Stomach (tissue), 4 donors: ENCODE measurements at regions not wholly inside any gene's neighbourhood (a gene's known extent, or its start where the extent isn't known, plus 50 kb on each side); places are given as distances from the start of the nearest gene placed in this dataset.

ENCODE experiments used
- EP300 ChIP-seq: sonication (generic); formaldehyde crosslinking; IDR thresholded peaks from one replicate; pipeline ENCODE4 v1.6.1; 2017; ENCODE audit warnings: antibody characterized with exemption
- POLR2AphosphoS5 ChIP-seq, 3 donors: sonication (generic); formaldehyde crosslinking; IDR thresholded peaks; one replicate each; pipeline ENCODE4 v1.6.1; 2016; ENCODE audit warnings: antibody characterized with exemption in 3 of 3
- TF ChIP-seq, protein P1 (sequence below), 7 experiments: fragments of 450-650 bp in 4 of 7; fragments of 200-600 bp in 3 of 7; sonication (generic) in 3 of 7; IDR thresholded peaks; one replicate each; pipeline ENCODE4 v1.5.1; 2016 to 2019; ENCODE audit warnings: antibody characterized with exemption in 7 of 7, control low read depth in 2 of 7, mild to moderate bottlenecking in 1 of 7

DNA sequence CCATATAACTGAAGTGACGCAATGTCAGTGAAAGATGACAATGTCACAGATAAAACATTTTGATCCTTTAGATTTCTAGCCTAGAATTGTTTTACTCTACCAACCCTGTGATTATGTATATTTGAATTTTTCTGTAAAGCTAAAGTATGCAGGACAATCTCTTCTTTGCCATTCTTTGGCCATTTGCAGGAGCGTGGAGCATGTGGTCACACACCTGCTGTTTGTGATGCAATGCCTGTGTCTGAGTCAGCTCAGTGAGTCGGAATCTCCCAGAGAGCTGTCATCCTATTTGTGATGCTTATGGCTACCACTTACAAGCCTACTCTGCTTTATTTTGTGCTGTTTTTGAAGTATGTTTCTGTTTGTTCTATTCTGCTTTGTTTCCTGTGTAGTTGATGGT is 214.5 kb downstream of the NAF1 start:
- TF ChIP-seq, protein P1, sequence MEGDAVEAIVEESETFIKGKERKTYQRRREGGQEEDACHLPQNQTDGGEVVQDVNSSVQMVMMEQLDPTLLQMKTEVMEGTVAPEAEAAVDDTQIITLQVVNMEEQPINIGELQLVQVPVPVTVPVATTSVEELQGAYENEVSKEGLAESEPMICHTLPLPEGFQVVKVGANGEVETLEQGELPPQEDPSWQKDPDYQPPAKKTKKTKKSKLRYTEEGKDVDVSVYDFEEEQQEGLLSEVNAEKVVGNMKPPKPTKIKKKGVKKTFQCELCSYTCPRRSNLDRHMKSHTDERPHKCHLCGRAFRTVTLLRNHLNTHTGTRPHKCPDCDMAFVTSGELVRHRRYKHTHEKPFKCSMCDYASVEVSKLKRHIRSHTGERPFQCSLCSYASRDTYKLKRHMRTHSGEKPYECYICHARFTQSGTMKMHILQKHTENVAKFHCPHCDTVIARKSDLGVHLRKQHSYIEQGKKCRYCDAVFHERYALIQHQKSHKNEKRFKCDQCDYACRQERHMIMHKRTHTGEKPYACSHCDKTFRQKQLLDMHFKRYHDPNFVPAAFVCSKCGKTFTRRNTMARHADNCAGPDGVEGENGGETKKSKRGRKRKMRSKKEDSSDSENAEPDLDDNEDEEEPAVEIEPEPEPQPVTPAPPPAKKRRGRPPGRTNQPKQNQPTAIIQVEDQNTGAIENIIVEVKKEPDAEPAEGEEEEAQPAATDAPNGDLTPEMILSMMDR (IDR thresholded peaks at IDR 0.05), result no peak
- no peak for TF ChIP-seq EP300
- TF ChIP-seq POLR2AphosphoS5 (IDR thresholded peaks at IDR 0.05), result no peak
